ENCODE measurements at regions not wholly inside any gene's neighbourhood (a gene's known extent, or its start where the extent isn't known, plus 50 kb on each side); places are given as distances from the start of the nearest gene placed in this dataset.

- Histone ChIP-seq H3K27me3 (replicated peaks; ENCODE audit: insufficient read depth) (no peaks in the 10 kb centered on the region), H3K4me3 (no peak overlapping the region), H3K36me3 (no peaks in the 10 kb centered on the region), H3K9me3 (no peaks in the 10 kb centered on the region), H3K4me1 (replicated peaks) (no peaks in the 10 kb centered on the region), H3K27ac (no peak overlapping the region)
- no peak for TF ChIP-seq POLR2AphosphoS5 (IDR thresholded peaks at IDR 0.05)
- no peak for TF ChIP-seq POLR2A (IDR thresholded peaks at IDR 0.05)
- no peak for TF ChIP-seq CTCF (IDR thresholded peaks at IDR 0.05)
- no peak for DNase-seq (ENCODE audit: low spot score)
- intact Hi-C loops (cut with DNase I), result no loop called here
- WGBS, result 69% methylated on average over 5 of the region's 5 CpGs
Measured at GRCh38 chr6:139438775-139439174, 64.3 kb upstream of the CITED2 start.

- Histone ChIP-seq H3K27ac (no peak overlapping the region), H3K36me3 (no peaks in the 10 kb centered on the region), H3K4me3 (no peak overlapping the region), H3K9me3 (no peaks in the 10 kb centered on the region), H3K27me3 (replicated peaks; ENCODE audit: insufficient read depth) (no peaks in the 10 kb centered on the region), H3K4me1 (replicated peaks) (no peaks in the 10 kb centered on the region)
- intact Hi-C loops (cut with DNase I), result no loop called here
- DNase-seq (ENCODE audit: low spot score), result no peak
- TF ChIP-seq POLR2AphosphoS5 (IDR thresholded peaks at IDR 0.05), result no peak
- TF ChIP-seq POLR2A (IDR thresholded peaks at IDR 0.05), result no peak
- TF ChIP-seq CTCF (IDR thresholded peaks at IDR 0.05), result no peak
- WGBS, result 52% methylated on average over 3 of the region's 3 CpGs
Measured at GRCh38 chr6:139436957-139437348, 62.5 kb upstream of the CITED2 start.

GRCh38 chr6:139436200-139436956 lies 61.9 kb upstream of the CITED2 start:
- H3K4me3 ChIP-seq, result no peak overlapping the region
- intact Hi-C loops (cut with DNase I), result no loop called here

GRCh38 chr6:139433631-139434419 lies 59.4 kb upstream of the CITED2 start:
- no peak for TF ChIP-seq CTCF (IDR thresholded peaks at IDR 0.05)
- no peak for TF ChIP-seq POLR2A (IDR thresholded peaks at IDR 0.05)
- TF ChIP-seq POLR2AphosphoS5 (IDR thresholded peaks at IDR 0.05), result no peak
- Histone ChIP-seq H3K36me3 (no peaks in the 10 kb centered on the region), H3K9me3 (no peaks in the 10 kb centered on the region), H3K27ac (no peak overlapping the region), H3K4me1 (replicated peaks) (no peaks in the 10 kb centered on the region), H3K27me3 (replicated peaks; ENCODE audit: insufficient read depth) (no peaks in the 10 kb centered on the region), H3K4me3 (no peak overlapping the region)
- DNase-seq (ENCODE audit: low spot score), result no peak
- WGBS, result 25% methylated on average over 2 of the region's 2 CpGs
- intact Hi-C loops (cut with DNase I), result no loop called here

More at GRCh38 chr6:139436200-139436956, 61.9 kb upstream of the CITED2 start:
- Histone ChIP-seq H3K9me3 (no peaks in the 10 kb centered on the region), H3K4me1 (replicated peaks) (no peaks in the 10 kb centered on the region), H3K27me3 (replicated peaks; ENCODE audit: insufficient read depth) (no peaks in the 10 kb centered on the region), H3K36me3 (no peaks in the 10 kb centered on the region), H3K27ac (no peak overlapping the region)
- WGBS, result 70% methylated on average over 7 of the region's 7 CpGs
- no peak for TF ChIP-seq POLR2AphosphoS5 (IDR thresholded peaks at IDR 0.05)
- TF ChIP-seq POLR2A (IDR thresholded peaks at IDR 0.05), result no peak
- TF ChIP-seq CTCF (IDR thresholded peaks at IDR 0.05), result no peak
- DNase-seq (ENCODE audit: low spot score), result no peak
